ENCODE measurements at regions not wholly inside any gene's neighbourhood (a gene's known extent, or its start where the extent isn't known, plus 50 kb on each side); places are given as distances from the start of the nearest gene placed in this dataset.

GRCh38 chr21:22630953-22631465 is 1632.8 kb downstream of the NCAM2 start:
- TF ChIP-seq BHLHE40 (IDR thresholded peaks at IDR 0.05; ENCODE audit: borderline replicate concordance) (no peak), SP1 (IDR thresholded peaks at IDR 0.05) (no peak), NFRKB (IDR thresholded peaks at IDR 0.05) (no peak), HDGF (IDR thresholded peaks at IDR 0.05; ENCODE audit: borderline replicate concordance) (no peak), ELF4 (IDR thresholded peaks at IDR 0.05) (no peak)
